ENCODE measurements at regions not wholly inside any gene's neighbourhood (a gene's known extent, or its start where the extent isn't known, plus 50 kb on each side); places are given as distances from the start of the nearest gene placed in this dataset.

DNA sequence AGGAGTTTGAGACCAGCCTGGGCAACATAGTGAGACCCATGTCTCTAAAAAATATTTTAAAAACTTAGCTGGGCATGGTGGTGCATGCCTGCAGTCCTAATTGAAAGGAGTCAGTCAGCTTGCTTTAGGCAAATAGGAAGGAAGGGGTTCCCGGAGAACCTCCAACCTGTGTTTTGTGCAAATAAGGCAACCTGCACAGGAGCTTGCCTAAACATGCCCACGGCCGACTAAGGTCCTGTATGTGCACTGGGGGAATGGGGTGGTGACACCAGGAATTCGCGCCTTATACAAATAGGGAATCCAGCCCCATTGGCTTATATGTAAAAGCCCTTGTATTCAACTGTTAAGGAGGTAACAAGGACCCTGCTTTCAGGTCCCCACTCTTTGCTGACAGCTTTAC lies 429.2 kb upstream of the ZP4 start:
- no peak for DNase-seq
- H3K36me3 ChIP-seq = no peaks in the 10 kb centered on the region
- no peak overlapping the region for H3K4me3 ChIP-seq
- H3K9me3 ChIP-seq = no peaks in the 10 kb centered on the region
- H3K27me3 ChIP-seq = no peaks in the 10 kb centered on the region

GRCh38 chr1:238318294-238319110 lies 427.8 kb upstream of the ZP4 start:
- Histone ChIP-seq H3K27me3 (no peaks in the 10 kb centered on the region), H3K36me3 (no peaks in the 10 kb centered on the region), H3K4me3 (no peak overlapping the region), H3K9me3 (no peaks in the 10 kb centered on the region)
- no peak for DNase-seq

GRCh38 chr1:238312969-238313368 lies 422.2 kb upstream of the ZP4 start:
- Histone ChIP-seq H3K27me3 (no peaks in the 10 kb centered on the region), H3K4me3 (no peak overlapping the region), H3K9me3 (no peaks in the 10 kb centered on the region), H3K36me3 (no peaks in the 10 kb centered on the region)
- DNase-seq = no peak

- no peaks in the 10 kb centered on the region for H3K36me3 ChIP-seq
- no peaks in the 10 kb centered on the region for H3K9me3 ChIP-seq
- no peak overlapping the region for H3K4me3 ChIP-seq
- no peaks in the 10 kb centered on the region for H3K27me3 ChIP-seq
- no peak for DNase-seq
These were observed 415.7 kb upstream of the ZP4 start for GRCh38 chr1:238306411-238306810.

DNA sequence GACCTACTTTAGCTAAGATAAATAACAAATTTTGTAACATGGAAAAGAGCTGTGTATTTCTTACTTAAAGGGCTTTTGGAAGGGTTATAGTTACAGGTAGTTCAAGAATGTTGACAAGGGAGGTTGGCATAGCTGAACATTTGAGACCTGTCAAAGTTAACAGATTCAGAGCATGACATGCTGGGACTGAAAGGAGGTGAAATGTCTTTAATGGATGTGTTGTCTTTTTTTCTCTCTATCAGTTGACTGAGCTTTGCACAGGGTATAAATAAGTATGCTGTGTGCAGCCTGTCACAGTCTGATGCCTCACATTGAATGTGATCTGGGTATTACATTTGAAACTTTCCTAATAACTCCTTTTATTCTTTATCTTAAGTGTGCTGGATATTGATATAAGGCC lies 411.9 kb upstream of the ZP4 start:
- no peaks in the 10 kb centered on the region for H3K27me3 ChIP-seq
- no peak for DNase-seq
- H3K36me3 ChIP-seq = no peaks in the 10 kb centered on the region
- no peaks in the 10 kb centered on the region for H3K9me3 ChIP-seq
- no peak overlapping the region for H3K4me3 ChIP-seq

GRCh38 chr1:238296371-238296770 lies 405.6 kb upstream of the ZP4 start:
- no peaks in the 10 kb centered on the region for H3K27me3 ChIP-seq
- H3K9me3 ChIP-seq = no peaks in the 10 kb centered on the region
- no peaks in the 10 kb centered on the region for H3K36me3 ChIP-seq
- no peak overlapping the region for H3K4me3 ChIP-seq
- no peak for DNase-seq

GRCh38 chr1:238293075-238293474 lies 402.4 kb upstream of the ZP4 start:
- H3K36me3 ChIP-seq = no peaks in the 10 kb centered on the region
- H3K4me3 ChIP-seq = no peak overlapping the region
- DNase-seq = no peak
- no peaks in the 10 kb centered on the region for H3K9me3 ChIP-seq
- H3K27me3 ChIP-seq = no peaks in the 10 kb centered on the region

DNA sequence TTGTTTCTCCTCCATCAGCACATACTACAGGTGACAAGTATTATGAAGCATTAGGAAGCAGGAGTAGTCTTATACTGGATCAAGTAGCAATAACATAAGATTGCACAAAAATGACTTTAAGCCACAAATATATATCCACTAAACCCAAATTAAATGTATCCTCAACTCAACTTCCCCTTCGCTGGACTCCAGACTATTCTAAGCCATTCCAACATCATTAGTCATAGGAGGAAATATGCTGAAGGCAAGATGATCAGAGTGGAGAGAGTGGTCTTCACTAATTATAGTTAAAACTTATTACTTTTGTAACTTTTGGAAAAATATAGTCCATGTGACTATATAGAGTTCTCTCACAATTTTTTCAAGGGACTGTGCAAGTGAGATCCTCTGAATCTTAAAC lies 390.7 kb upstream of the ZP4 start:
- Histone ChIP-seq H3K36me3 (no peaks in the 10 kb centered on the region), H3K4me3 (no peak overlapping the region), H3K9me3 (0 out of 2 replicates have a peak, but pooled peaks cover 2% of the 10 kb centered on the region), H3K27me3 (no peaks in the 10 kb centered on the region)
- DNase-seq = no peak

DNA sequence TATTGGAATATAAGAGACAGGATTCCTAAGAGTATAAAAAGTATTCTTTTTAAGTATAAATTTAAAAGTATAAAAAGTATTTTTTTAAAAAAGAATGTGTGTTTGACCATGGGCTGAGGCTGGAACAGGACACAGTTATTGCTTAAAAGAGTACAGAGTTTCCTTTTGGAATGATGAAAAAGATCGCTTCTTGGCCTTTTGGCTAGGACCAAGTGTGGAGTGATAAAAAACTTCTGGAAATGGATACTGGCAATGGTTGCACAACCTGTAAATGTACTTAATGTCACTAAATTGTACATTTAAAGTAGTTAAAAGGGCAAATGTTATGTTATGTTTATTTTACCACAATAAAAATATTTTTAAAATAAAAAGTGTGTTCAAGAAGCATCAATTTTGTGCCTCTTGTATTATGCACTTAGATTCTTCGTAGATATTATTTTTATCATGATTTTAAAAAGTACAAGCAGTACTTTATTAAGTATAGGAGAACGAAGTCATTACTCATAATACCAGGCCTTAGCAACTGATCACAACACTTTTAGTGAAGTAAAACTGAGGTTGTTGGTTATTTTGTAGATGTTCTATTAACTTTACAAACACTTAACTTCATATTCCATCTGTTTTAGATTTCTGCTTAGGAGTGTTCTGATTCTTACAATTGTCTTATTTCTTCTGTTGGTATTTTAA lies 389.1 kb upstream of the ZP4 start:
- H3K36me3 ChIP-seq = no peaks in the 10 kb centered on the region
- DNase-seq = no peak
- no peak overlapping the region for H3K4me3 ChIP-seq
- 0 out of 2 replicates have a peak, but pooled peaks cover 2% of the 10 kb centered on the region for H3K9me3 ChIP-seq
- H3K27me3 ChIP-seq = no peaks in the 10 kb centered on the region

- Histone ChIP-seq H3K4me3 (no peak overlapping the region), H3K27me3 (no peaks in the 10 kb centered on the region)
These were observed 381.4 kb upstream of the ZP4 start for GRCh38 chr1:238272145-238272544.

DNA sequence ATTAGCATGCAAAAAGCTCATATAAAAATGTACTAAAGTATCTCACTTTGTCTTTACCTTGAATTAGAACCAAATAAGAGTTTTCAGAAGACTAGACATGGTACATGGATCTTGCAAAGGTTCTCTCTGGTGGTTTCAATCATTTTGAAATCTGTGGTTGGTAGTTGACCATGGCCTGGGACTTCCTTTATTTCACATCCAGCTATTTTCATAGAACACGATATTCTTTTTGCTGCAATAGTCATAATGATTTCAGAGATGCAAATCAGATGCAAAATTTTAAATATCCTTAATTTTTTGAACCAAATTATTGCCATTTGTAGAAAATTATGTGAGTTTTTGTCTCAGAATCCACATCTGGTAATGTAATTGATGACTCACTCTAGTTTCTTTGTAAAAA lies 375.1 kb upstream of the ZP4 start:
- H3K9me3 ChIP-seq = no peaks in the 10 kb centered on the region
- DNase-seq = no peak
- no peaks in the 10 kb centered on the region for H3K27me3 ChIP-seq
- H3K36me3 ChIP-seq = no peaks in the 10 kb centered on the region
- no peak overlapping the region for H3K4me3 ChIP-seq

More at GRCh38 chr1:238272145-238272544, 381.4 kb upstream of the ZP4 start:
- Histone ChIP-seq H3K9me3 (no peaks in the 10 kb centered on the region), H3K36me3 (no peaks in the 10 kb centered on the region)
- DNase-seq = no peak

DNA sequence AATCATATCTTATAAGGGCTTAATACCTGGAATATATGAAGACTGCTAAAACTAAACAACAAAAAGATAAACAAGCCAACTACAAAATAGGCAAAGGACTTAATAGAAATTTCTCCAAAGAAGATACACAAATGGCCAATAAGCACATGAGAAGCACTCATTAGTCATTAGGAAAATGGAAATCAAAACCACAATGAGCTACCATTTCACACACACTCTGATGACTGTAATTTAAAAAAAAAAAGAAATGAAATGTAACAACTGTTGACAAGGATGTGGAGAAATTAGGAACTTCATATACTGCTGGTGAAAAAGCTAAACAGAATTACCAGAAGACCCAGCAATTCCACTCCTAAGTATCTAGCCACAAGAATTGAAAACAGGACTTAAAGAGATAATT lies 374.2 kb upstream of the ZP4 start:
- Histone ChIP-seq H3K9me3 (no peaks in the 10 kb centered on the region), H3K4me3 (no peak overlapping the region), H3K36me3 (no peaks in the 10 kb centered on the region), H3K27me3 (no peaks in the 10 kb centered on the region)
- no peak for DNase-seq

DNA sequence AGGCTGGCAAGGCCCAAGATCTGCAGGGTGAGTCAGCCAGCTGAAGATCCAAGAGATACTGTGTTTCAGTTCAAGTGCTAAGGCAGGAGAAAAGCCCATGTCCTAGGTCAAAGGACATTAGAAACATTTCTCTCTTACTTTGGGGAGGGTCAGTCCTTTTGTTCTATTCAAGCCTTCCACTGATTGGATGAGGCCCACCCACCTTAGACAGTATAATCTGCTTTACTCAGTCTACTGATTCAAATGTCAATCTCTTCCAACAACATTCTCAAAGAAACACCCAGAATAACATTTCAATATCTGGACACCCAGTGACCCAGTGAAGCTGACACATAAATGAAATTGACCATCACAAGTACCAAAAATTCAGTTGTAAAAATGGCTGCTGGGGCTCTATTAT lies 367.8 kb upstream of the ZP4 start:
- Histone ChIP-seq H3K9me3 (no peaks in the 10 kb centered on the region), H3K27me3 (no peaks in the 10 kb centered on the region), H3K36me3 (no peaks in the 10 kb centered on the region), H3K4me3 (no peak overlapping the region)
- no peak for DNase-seq

DNA sequence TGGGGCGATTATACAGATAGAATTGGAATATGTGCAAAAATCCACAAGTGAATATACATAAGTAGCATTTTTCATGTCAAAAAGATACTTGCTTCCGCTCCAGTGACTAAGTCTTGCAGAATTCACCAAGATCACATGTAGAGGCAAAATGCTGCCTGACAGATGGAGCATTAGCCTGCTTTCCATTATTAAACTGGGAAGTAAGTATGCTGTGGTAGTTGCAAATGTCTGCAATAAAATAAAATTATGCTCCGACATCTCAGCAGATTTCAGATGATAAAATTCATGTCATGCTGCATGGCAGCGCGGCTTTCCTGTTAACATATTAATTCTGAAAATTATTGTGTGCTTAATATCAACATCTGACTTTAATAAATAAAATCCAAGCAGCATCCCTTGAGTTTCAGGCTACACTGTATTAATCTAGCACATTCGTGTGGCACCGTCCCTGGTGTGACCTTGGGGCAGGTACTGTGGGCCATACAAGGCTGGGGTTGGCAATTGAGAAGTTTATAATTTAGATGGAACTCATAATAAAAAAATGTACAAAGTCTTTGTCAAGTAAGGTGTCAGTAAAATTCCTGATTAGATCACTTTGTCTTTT lies 366.4 kb upstream of the ZP4 start:
- Histone ChIP-seq H3K4me3 (no peak overlapping the region), H3K9me3 (no peaks in the 10 kb centered on the region)
- DNase-seq = no peak

GRCh38 chr1:238254935-238255334 lies 364.2 kb upstream of the ZP4 start:
- no peak for DNase-seq
- Histone ChIP-seq H3K36me3 (no peaks in the 10 kb centered on the region), H3K9me3 (no peaks in the 10 kb centered on the region), H3K4me3 (no peak overlapping the region), H3K27me3 (no peaks in the 10 kb centered on the region)

More for the DNA sequence above, 366.4 kb upstream of the ZP4 start:
- Histone ChIP-seq H3K36me3 (no peaks in the 10 kb centered on the region), H3K27me3 (no peaks in the 10 kb centered on the region)

DNA sequence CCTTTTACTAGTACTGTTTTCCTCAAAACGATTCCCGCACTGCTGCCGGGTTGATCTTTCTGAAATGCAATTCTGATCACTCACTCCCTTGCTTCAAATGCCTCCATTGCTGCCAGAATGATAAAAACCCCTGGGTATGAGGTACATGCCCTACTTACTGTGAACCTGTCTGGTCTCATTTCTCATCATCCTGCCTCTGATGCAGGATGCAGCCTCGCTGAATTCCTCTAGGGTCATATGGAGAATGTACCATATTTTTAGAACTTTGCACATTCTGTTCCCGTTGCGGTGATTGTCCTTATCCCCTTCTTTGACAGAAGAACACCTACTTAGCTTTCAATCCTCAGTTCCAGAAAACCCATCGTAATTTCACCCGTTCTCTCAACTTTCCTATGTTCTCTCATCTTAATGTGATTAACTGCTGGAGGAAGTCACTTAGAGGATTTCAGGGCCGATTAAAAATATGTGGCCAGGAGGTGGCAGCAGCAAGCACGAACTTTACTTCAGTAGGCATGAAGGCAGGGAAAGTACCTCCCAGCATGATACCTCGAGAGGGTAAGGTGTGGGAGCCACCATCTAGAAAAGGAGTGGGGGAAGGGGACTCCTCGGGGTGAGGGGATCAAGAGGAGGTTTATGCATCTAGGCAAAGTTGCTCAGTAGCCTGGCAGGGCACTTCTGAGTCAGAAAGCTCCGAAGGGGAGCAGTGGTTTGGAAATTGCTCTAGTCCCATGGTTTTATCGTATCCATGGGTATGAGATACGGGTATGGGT lies 361.5 kb upstream of the ZP4 start:
- Histone ChIP-seq H3K4me3 (no peak overlapping the region), H3K36me3 (no peaks in the 10 kb centered on the region), H3K27me3 (no peaks in the 10 kb centered on the region), H3K9me3 (no peaks in the 10 kb centered on the region)
- DNase-seq = peak; percentile 38

DNA sequence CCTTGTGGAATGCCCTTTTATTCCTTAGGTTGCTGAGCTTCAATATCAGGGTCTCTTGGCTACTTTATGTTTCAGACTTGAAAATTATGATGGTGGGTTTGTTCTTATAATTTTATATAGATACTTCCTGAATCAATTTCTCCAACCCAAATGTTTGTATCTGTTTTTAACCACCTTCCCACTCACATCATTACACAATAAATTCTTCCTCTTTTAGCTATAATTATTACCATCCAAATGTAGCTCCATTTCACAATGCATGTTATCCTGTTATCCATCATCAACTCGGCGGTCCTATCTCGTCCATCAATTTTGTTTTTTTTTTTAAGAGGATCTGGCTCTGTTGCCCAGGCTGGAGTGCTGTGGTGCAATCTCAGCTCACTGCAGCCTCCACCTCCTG lies 357.6 kb upstream of the ZP4 start:
- Histone ChIP-seq H3K4me3 (no peak overlapping the region), H3K9me3 (no peaks in the 10 kb centered on the region), H3K27me3 (no peaks in the 10 kb centered on the region), H3K36me3 (no peaks in the 10 kb centered on the region)
- DNase-seq = no peak

All from MG63 (cell line).